ENCODE measurements at regions not wholly inside any gene's neighbourhood (a gene's known extent, or its start where the extent isn't known, plus 50 kb on each side); places are given as distances from the start of the nearest gene placed in this dataset.
A peak's percentile ranks its signal among the peaks of the same experiment; 100 is the strongest.

- TF ChIP-seq HIC2 (CRISPR knock-in tag; IDR thresholded peaks at IDR 0.05; ENCODE audit: low read depth) = no peak
- 0 out of 2 replicates have a peak, but pooled peaks have one; percentile 27 for TF ChIP-seq RFXAP (CRISPR knock-in tag; IDR thresholded peaks at IDR 0.05; ENCODE audit: borderline replicate concordance)
- TF ChIP-seq HOXA5 (CRISPR knock-in tag; IDR thresholded peaks at IDR 0.05) = no peak
- no peak for TF ChIP-seq KLF12 (CRISPR knock-in tag; IDR thresholded peaks at IDR 0.05; ENCODE audit: borderline replicate concordance)
- peak; percentile 98 for TF ChIP-seq ARID5B (CRISPR knock-in tag; IDR thresholded peaks at IDR 0.05)
- TF ChIP-seq MAFG (CRISPR knock-in tag; IDR thresholded peaks at IDR 0.05) = peak; percentile 46; the same call in 1 of the 2 replicates
- TF ChIP-seq TARDBP (CRISPR knock-in tag; IDR thresholded peaks at IDR 0.05) = no peak; the same call in 1 of the 2 replicates
- no peak for TF ChIP-seq ZNF773 (CRISPR knock-in tag; IDR thresholded peaks at IDR 0.05; ENCODE audit: borderline replicate concordance)
- no peak for TF ChIP-seq GABPA (IDR thresholded peaks at IDR 0.05; ENCODE audit: low read depth, low read length)
- no peak for TF ChIP-seq GABPA (CRISPR knock-in tag; IDR thresholded peaks at IDR 0.05; ENCODE audit: low read depth)
- TF ChIP-seq ZFP41 (CRISPR knock-in tag; IDR thresholded peaks at IDR 0.05; ENCODE audit: borderline replicate concordance) = no peak
- peak; percentile 45; the same call in 1 of the 2 replicates for TF ChIP-seq SP140L (CRISPR knock-in tag; IDR thresholded peaks at IDR 0.05; ENCODE audit: borderline replicate concordance)
- peak; percentile 63 for TF ChIP-seq HOXA3 (CRISPR knock-in tag; IDR thresholded peaks at IDR 0.05)
- no peak for TF ChIP-seq KLF13 (CRISPR knock-in tag; IDR thresholded peaks at IDR 0.05)
- TF ChIP-seq ZBTB37 (CRISPR knock-in tag; IDR thresholded peaks at IDR 0.05) = no peak
- TF ChIP-seq ZFP36 (IDR thresholded peaks at IDR 0.05; ENCODE audit: borderline replicate concordance, low read depth, low read length, partially characterized antibody) = no peak
- no peak for TF ChIP-seq ZFYVE20 (CRISPR knock-in tag; IDR thresholded peaks at IDR 0.05; ENCODE audit: borderline replicate concordance, low read depth)
- no peak for TF ChIP-seq ZNF513 (CRISPR knock-in tag; conservative IDR thresholded peaks at IDR 0.05)
- TF ChIP-seq, protein P1, sequence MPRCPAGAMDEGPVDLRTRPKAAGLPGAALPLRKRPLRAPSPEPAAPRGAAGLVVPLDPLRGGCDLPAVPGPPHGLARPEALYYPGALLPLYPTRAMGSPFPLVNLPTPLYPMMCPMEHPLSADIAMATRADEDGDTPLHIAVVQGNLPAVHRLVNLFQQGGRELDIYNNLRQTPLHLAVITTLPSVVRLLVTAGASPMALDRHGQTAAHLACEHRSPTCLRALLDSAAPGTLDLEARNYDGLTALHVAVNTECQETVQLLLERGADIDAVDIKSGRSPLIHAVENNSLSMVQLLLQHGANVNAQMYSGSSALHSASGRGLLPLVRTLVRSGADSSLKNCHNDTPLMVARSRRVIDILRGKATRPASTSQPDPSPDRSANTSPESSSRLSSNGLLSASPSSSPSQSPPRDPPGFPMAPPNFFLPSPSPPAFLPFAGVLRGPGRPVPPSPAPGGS (CRISPR knock-in tag; IDR thresholded peaks at IDR 0.05) = no peak
- TF ChIP-seq POLR2AphosphoS2 (IDR thresholded peaks at IDR 0.05; ENCODE audit: low read depth, low read length) = no peak
- TF ChIP-seq POLR2A (IDR thresholded peaks at IDR 0.05; ENCODE audit: insufficient read depth in 1 of 2, low read depth in 2 of 2, low read length in 2 of 2) = 0 out of 4 replicates have a peak, but pooled peaks of 1 of the 2 experiments have one; percentile 23
- no peak for TF ChIP-seq BHLHE40 (IDR thresholded peaks at IDR 0.05; ENCODE audit: low read length)
These were observed 1178.9 kb downstream of the FLRT2 start (continued) for GRCh38 chr14:86708846-86709339.
